ENCODE measurements at regions not wholly inside any gene's neighbourhood (a gene's known extent, or its start where the extent isn't known, plus 50 kb on each side); places are given as distances from the start of the nearest gene placed in this dataset.

GRCh38 chr15:91523596-91523995 is 329.9 kb upstream of the SLCO3A1 start (continued):
- TF ChIP-seq, protein P1, sequence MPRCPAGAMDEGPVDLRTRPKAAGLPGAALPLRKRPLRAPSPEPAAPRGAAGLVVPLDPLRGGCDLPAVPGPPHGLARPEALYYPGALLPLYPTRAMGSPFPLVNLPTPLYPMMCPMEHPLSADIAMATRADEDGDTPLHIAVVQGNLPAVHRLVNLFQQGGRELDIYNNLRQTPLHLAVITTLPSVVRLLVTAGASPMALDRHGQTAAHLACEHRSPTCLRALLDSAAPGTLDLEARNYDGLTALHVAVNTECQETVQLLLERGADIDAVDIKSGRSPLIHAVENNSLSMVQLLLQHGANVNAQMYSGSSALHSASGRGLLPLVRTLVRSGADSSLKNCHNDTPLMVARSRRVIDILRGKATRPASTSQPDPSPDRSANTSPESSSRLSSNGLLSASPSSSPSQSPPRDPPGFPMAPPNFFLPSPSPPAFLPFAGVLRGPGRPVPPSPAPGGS (IDR thresholded peaks at IDR 0.05; ENCODE audit: borderline replicate concordance, insufficient read depth, low read depth, low read length, poor library complexity, severe bottlenecking): no peak
- TF ChIP-seq ESRRA (IDR thresholded peaks at IDR 0.05; ENCODE audit: low read length): no peak
- no peak for TF ChIP-seq EED (IDR thresholded peaks at IDR 0.05; ENCODE audit: low read depth)
- TF ChIP-seq SREBF1 (IDR thresholded peaks at IDR 0.05; ENCODE audit: low read length): no peak
- no peak for TF ChIP-seq NR2C2 (IDR thresholded peaks at IDR 0.05; ENCODE audit: borderline replicate concordance, control insufficient read depth, insufficient read length, low read depth)
- TF ChIP-seq, protein P2, sequence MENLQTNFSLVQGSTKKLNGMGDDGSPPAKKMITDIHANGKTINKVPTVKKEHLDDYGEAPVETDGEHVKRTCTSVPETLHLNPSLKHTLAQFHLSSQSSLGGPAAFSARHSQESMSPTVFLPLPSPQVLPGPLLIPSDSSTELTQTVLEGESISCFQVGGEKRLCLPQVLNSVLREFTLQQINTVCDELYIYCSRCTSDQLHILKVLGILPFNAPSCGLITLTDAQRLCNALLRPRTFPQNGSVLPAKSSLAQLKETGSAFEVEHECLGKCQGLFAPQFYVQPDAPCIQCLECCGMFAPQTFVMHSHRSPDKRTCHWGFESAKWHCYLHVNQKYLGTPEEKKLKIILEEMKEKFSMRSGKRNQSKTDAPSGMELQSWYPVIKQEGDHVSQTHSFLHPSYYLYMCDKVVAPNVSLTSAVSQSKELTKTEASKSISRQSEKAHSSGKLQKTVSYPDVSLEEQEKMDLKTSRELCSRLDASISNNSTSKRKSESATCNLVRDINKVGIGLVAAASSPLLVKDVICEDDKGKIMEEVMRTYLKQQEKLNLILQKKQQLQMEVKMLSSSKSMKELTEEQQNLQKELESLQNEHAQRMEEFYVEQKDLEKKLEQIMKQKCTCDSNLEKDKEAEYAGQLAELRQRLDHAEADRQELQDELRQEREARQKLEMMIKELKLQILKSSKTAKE (IDR thresholded peaks at IDR 0.05; ENCODE audit: low read depth, poor library complexity, severe bottlenecking): no peak
- TF ChIP-seq RBBP5 (conservative IDR thresholded peaks at IDR 0.05): no peak
- TF ChIP-seq, protein P3, sequence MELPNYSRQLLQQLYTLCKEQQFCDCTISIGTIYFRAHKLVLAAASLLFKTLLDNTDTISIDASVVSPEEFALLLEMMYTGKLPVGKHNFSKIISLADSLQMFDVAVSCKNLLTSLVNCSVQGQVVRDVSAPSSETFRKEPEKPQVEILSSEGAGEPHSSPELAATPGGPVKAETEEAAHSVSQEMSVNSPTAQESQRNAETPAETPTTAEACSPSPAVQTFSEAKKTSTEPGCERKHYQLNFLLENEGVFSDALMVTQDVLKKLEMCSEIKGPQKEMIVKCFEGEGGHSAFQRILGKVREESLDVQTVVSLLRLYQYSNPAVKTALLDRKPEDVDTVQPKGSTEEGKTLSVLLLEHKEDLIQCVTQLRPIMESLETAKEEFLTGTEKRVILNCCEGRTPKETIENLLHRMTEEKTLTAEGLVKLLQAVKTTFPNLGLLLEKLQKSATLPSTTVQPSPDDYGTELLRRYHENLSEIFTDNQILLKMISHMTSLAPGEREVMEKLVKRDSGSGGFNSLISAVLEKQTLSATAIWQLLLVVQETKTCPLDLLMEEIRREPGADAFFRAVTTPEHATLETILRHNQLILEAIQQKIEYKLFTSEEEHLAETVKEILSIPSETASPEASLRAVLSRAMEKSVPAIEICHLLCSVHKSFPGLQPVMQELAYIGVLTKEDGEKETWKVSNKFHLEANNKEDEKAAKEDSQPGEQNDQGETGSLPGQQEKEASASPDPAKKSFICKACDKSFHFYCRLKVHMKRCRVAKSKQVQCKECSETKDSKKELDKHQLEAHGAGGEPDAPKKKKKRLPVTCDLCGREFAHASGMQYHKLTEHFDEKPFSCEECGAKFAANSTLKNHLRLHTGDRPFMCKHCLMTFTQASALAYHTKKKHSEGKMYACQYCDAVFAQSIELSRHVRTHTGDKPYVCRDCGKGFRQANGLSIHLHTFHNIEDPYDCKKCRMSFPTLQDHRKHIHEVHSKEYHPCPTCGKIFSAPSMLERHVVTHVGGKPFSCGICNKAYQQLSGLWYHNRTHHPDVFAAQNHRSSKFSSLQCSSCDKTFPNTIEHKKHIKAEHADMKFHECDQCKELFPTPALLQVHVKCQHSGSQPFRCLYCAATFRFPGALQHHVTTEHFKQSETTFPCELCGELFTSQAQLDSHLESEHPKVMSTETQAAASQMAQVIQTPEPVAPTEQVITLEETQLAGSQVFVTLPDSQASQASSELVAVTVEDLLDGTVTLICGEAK (IDR thresholded peaks at IDR 0.05; ENCODE audit: borderline replicate concordance): no peak
